ENCODE measurements at regions not wholly inside any gene's neighbourhood (a gene's known extent, or its start where the extent isn't known, plus 50 kb on each side); places are given as distances from the start of the nearest gene placed in this dataset.

- H3K27ac ChIP-seq = no peak overlapping the region
- no peaks in the 10 kb centered on the region for H3K27me3 ChIP-seq (replicated peaks)
- in situ Hi-C loops (cut with HindIII; ENCODE audit: low pct_ligation_motif_present, low sequenced_read_pairs) = no loop called here
- no peaks in the 10 kb centered on the region for H3K36me3 ChIP-seq (replicated peaks)
- no peak overlapping the region for H3K4me3 ChIP-seq (ENCODE audit: low read depth, low read length)
- no peak for TF ChIP-seq CTCF (IDR thresholded peaks at IDR 0.05; ENCODE audit: low read depth, low read length, missing control alignments)
- no peak for DNase-seq
Observed at GRCh38 chr4:43238008-43238407, 345.5 kb downstream of the GRXCR1 start.

GRCh38 chr4:43238585-43238984, 346.1 kb downstream of the GRXCR1 start:
- H3K36me3 ChIP-seq (replicated peaks) = no peaks in the 10 kb centered on the region
- H3K4me3 ChIP-seq (ENCODE audit: low read depth, low read length) = no peak overlapping the region
- no peak overlapping the region for H3K27ac ChIP-seq
- DNase-seq = no peak
- no peak for TF ChIP-seq CTCF (IDR thresholded peaks at IDR 0.05; ENCODE audit: low read depth, low read length, missing control alignments)
- in situ Hi-C loops (cut with HindIII; ENCODE audit: low pct_ligation_motif_present, low sequenced_read_pairs) = no loop called here
- H3K27me3 ChIP-seq (replicated peaks) = no peaks in the 10 kb centered on the region

GRCh38 chr4:43241104-43241503, 348.6 kb downstream of the GRXCR1 start:
- in situ Hi-C loops (cut with HindIII; ENCODE audit: low pct_ligation_motif_present, low sequenced_read_pairs) = no loop called here
- DNase-seq = no peak
- TF ChIP-seq CTCF (IDR thresholded peaks at IDR 0.05; ENCODE audit: low read depth, low read length, missing control alignments) = no peak

GRCh38 chr4:43242606-43243005, 350.1 kb downstream of the GRXCR1 start:
- H3K36me3 ChIP-seq (replicated peaks) = no peaks in the 10 kb centered on the region
- no peak overlapping the region for H3K4me3 ChIP-seq (ENCODE audit: low read depth, low read length)
- no peak for DNase-seq
- no peaks in the 10 kb centered on the region for H3K27me3 ChIP-seq (replicated peaks)
- TF ChIP-seq CTCF (IDR thresholded peaks at IDR 0.05; ENCODE audit: low read depth, low read length, missing control alignments) = no peak
- in situ Hi-C loops (cut with HindIII; ENCODE audit: low pct_ligation_motif_present, low sequenced_read_pairs) = no loop called here
- no peak overlapping the region for H3K27ac ChIP-seq

More at GRCh38 chr4:43241104-43241503, 348.6 kb downstream of the GRXCR1 start:
- Histone ChIP-seq H3K36me3 (replicated peaks) (no peaks in the 10 kb centered on the region), H3K4me3 (ENCODE audit: low read depth, low read length) (no peak overlapping the region), H3K27ac (no peak overlapping the region), H3K27me3 (replicated peaks) (no peaks in the 10 kb centered on the region)

GRCh38 chr4:43243433-43244116, 351.1 kb downstream of the GRXCR1 start:
- DNase-seq = no peak
- no peaks in the 10 kb centered on the region for H3K27me3 ChIP-seq (replicated peaks)
- H3K4me3 ChIP-seq (ENCODE audit: low read depth, low read length) = no peak overlapping the region
- no peak for TF ChIP-seq CTCF (IDR thresholded peaks at IDR 0.05; ENCODE audit: low read depth, low read length, missing control alignments)
- no peak overlapping the region for H3K27ac ChIP-seq
- no peaks in the 10 kb centered on the region for H3K36me3 ChIP-seq (replicated peaks)
- in situ Hi-C loops (cut with HindIII; ENCODE audit: low pct_ligation_motif_present, low sequenced_read_pairs) = no loop called here
